DOHH2 (cell line): ENCODE measurements at regions not wholly inside any gene's neighbourhood (a gene's known extent, or its start where the extent isn't known, plus 50 kb on each side); places are given as distances from the start of the nearest gene placed in this dataset.

Experiments used
- H3F3A ChIP-seq: fragments of 200-600 bp; sonication (generic), shearing (Covaris generic); 2 replicates; pipeline ENCODE4 v1.6.0; 2016; ENCODE audit warnings: antibody characterized with exemption, mild to moderate bottlenecking; ENCODE audit not compliant: control insufficient read depth, insufficient read depth
- H3K27ac ChIP-seq: fragments of 200-600 bp; sonication (generic); 2 replicates; pipeline ENCODE4 v1.5.1; 2014; ENCODE audit warnings: low read depth, mild to moderate bottlenecking, low read length, moderate library complexity
- H3K27me3 ChIP-seq: fragments of 200-600 bp; sonication (generic); 2 replicates; pipeline ENCODE4 v1.6.1; 2014; ENCODE audit warnings: mild to moderate bottlenecking, low read length, mixed read lengths; ENCODE audit not compliant: control insufficient read depth
- H3K36me3 ChIP-seq: fragments of 200-600 bp; sonication (generic); 2 replicates; pipeline ENCODE4 v1.6.1; 2014; ENCODE audit warnings: mild to moderate bottlenecking, low read length, moderate library complexity, mixed read lengths; ENCODE audit not compliant: control insufficient read depth
- H3K4me1 ChIP-seq: fragments of 200-600 bp; sonication (generic); 2 replicates; pipeline ENCODE4 v1.6.1; 2014; ENCODE audit warnings: mild to moderate bottlenecking, low read length, mixed read lengths; ENCODE audit not compliant: control insufficient read depth
- H3K4me2 ChIP-seq: fragments of 200-600 bp; sonication (generic); 2 replicates; pipeline ENCODE4 v1.6.0; 2014; ENCODE audit warnings: mild to moderate bottlenecking, low read length, moderate library complexity
- H3K4me3 ChIP-seq: fragments of 200-600 bp; sonication (generic); 2 replicates; pipeline ENCODE4 v1.5.1; 2014; ENCODE audit warnings: mild to moderate bottlenecking, low read length, mixed read lengths
- H3K79me2 ChIP-seq: fragments of 200-600 bp; sonication (generic); 2 replicates; pipeline ENCODE4 v1.6.1; 2014; ENCODE audit warnings: mild to moderate bottlenecking, low read length, mixed read lengths; ENCODE audit not compliant: control insufficient read depth
- H3K9me2 ChIP-seq: fragments of 200-600 bp; sonication (generic); replicated peaks from 2 replicates; pipeline ENCODE4 v1.6.1; 2014; ENCODE audit warnings: mild to moderate bottlenecking, low read length, mixed read lengths; ENCODE audit not compliant: control insufficient read depth
- H3K9me3 ChIP-seq: fragments of 200-600 bp; sonication (generic); 2 replicates; pipeline ENCODE4 v1.6.1; 2014; ENCODE audit warnings: antibody characterized with exemption, low read length, mixed read lengths; ENCODE audit not compliant: control insufficient read depth, insufficient read depth
- H4K20me1 ChIP-seq: fragments of 200-600 bp; sonication (generic); 2 replicates; pipeline ENCODE4 v1.6.0; 2014; ENCODE audit warnings: low read depth, mild to moderate bottlenecking, antibody characterized with exemption, low read length, moderate library complexity; ENCODE audit not compliant: control insufficient read depth, insufficient read depth
- CTCF ChIP-seq: fragments of 200-600 bp; sonication (generic); IDR thresholded peaks from one replicate; pipeline ENCODE4 v1.5.1; 2014; ENCODE audit warnings: antibody characterized with exemption, mild to moderate bottlenecking, low read depth, low read length; ENCODE audit not compliant: poor library complexity, severe bottlenecking
- EZH2phosphoT487 ChIP-seq: fragments of 200-600 bp; sonication (generic); IDR thresholded peaks from 2 replicates; pipeline ENCODE4 v1.6.1; 2017; ENCODE audit warnings: borderline replicate concordance, mild to moderate bottlenecking, antibody characterized with exemption, low read length, moderate library complexity, mixed read lengths

GRCh38 chr5:56326770-56327169 lies 93.6 kb upstream of the ANKRD55 start:
- Histone ChIP-seq H3K36me3 (no peaks in the 10 kb centered on the region), H3F3A (no peaks in the 10 kb centered on the region), H3K4me3 (no peak overlapping the region), H3K4me2 (no peak overlapping the region), H3K9me3 (no peaks in the 10 kb centered on the region), H3K9me2 (no peaks in the 10 kb centered on the region), H3K4me1 (peaks cover 28% of the 10 kb centered on the region), H4K20me1 (no peaks in the 10 kb centered on the region), H3K27me3 (no peaks in the 10 kb centered on the region), H3K27ac (no peak overlapping the region), H3K79me2 (no peaks in the 10 kb centered on the region)
- TF ChIP-seq CTCF (no peak), EZH2phosphoT487 (no peak)

- no peaks in the 10 kb centered on the region for H3K9me3 ChIP-seq
- no peaks in the 10 kb centered on the region for H3F3A ChIP-seq
- H3K4me2 ChIP-seq = no peak overlapping the region
- no peak overlapping the region for H3K27ac ChIP-seq
- no peaks in the 10 kb centered on the region for H3K9me2 ChIP-seq
- H3K27me3 ChIP-seq = no peaks in the 10 kb centered on the region
- H4K20me1 ChIP-seq = no peaks in the 10 kb centered on the region
- TF ChIP-seq CTCF (no peak), EZH2phosphoT487 (no peak)
- no peak overlapping the region for H3K4me3 ChIP-seq
- H3K79me2 ChIP-seq = no peaks in the 10 kb centered on the region
- peaks cover 28% of the 10 kb centered on the region for H3K4me1 ChIP-seq
- no peaks in the 10 kb centered on the region for H3K36me3 ChIP-seq
Measured at GRCh38 chr5:56326116-56326515, 93.0 kb upstream of the ANKRD55 start.

GRCh38 chr5:56325039-56325438 lies 91.9 kb upstream of the ANKRD55 start:
- Histone ChIP-seq H3K27ac (no peak overlapping the region), H3K4me2 (no peak overlapping the region), H3K9me3 (no peaks in the 10 kb centered on the region), H3K27me3 (no peaks in the 10 kb centered on the region), H3K4me1 (peaks cover 24% of the 10 kb centered on the region), H3K4me3 (no peak overlapping the region), H3K36me3 (no peaks in the 10 kb centered on the region), H3K9me2 (no peaks in the 10 kb centered on the region), H4K20me1 (no peaks in the 10 kb centered on the region), H3F3A (no peaks in the 10 kb centered on the region), H3K79me2 (no peaks in the 10 kb centered on the region)
- TF ChIP-seq EZH2phosphoT487 (no peak), CTCF (no peak)

- no peaks in the 10 kb centered on the region for H4K20me1 ChIP-seq
- H3K79me2 ChIP-seq = no peaks in the 10 kb centered on the region
- H3K4me2 ChIP-seq = no peak overlapping the region
- H3K36me3 ChIP-seq = no peaks in the 10 kb centered on the region
- H3K27ac ChIP-seq = no peak overlapping the region
- no peak overlapping the region for H3K4me3 ChIP-seq
- peaks cover 9% of the 10 kb centered on the region for H3K4me1 ChIP-seq
- H3K9me2 ChIP-seq = no peaks in the 10 kb centered on the region
- TF ChIP-seq CTCF (no peak), EZH2phosphoT487 (no peak)
- H3K9me3 ChIP-seq = no peaks in the 10 kb centered on the region
- no peaks in the 10 kb centered on the region for H3F3A ChIP-seq
- no peaks in the 10 kb centered on the region for H3K27me3 ChIP-seq
Measured at GRCh38 chr5:56323505-56323904, 90.4 kb upstream of the ANKRD55 start.
